CD4-positive, alpha-beta T cell (primary cell): ENCODE measurements at regions not wholly inside any gene's neighbourhood (a gene's known extent, or its start where the extent isn't known, plus 50 kb on each side); places are given as distances from the start of the nearest gene placed in this dataset.

Experiments
- ATAC-seq: fragments of 200-7000 bp; cut with Tn5 transposase; one replicate; pipeline ENCODE4 v1.10.0; 2022; ENCODE audit warnings: mild to moderate bottlenecking; ENCODE audit not compliant: poor library complexity
- CTCF ChIA-PET: fragments of 350-600 bp; sonication (Branson Sonifier 250); formaldehyde crosslinking; loops from one replicate; lab custom pipeline; 2021; ENCODE audit warnings: antibody characterized with exemption, inconsistent platforms; lab: Charles Lee
- POLR2A ChIA-PET: fragments of 350-600 bp; sonication (Branson Sonifier 250); formaldehyde crosslinking; loops from one replicate; lab custom pipeline; 2021; ENCODE audit warnings: antibody characterized with exemption, inconsistent platforms; lab: Charles Lee
- DNase-seq, 14 experiments: peaks; one replicate each; pipeline ENCODE4 v3.0.0-alpha.2; 2013 to 2020; ENCODE audit warnings: mixed read lengths in 2 of 14
- H3K27ac ChIP-seq, 2 donors: one replicate each; pipeline versions ENCODE4 v1.5.1 to v1.7.0; 2013; ENCODE audit warnings: low read length in 2 of 2, low read depth in 1 of 2, mild to moderate bottlenecking in 1 of 2
- H3K27me3 ChIP-seq, 2 experiments: 1 replicate in 1 of 2; 2 replicates in 1 of 2; pipeline versions ENCODE4 v1.6.1 to v1.7.0; 2013; ENCODE audit warnings: low read length in 2 of 2, control low read depth in 1 of 2, mild to moderate bottlenecking in 1 of 2, moderate library complexity in 1 of 2; ENCODE audit not compliant: insufficient read depth in 2 of 2, control insufficient read depth in 1 of 2
- H3K36me3 ChIP-seq: one replicate; pipeline ENCODE4 v1.6.1; 2013; ENCODE audit warnings: low read length, control low read depth; ENCODE audit not compliant: insufficient read depth
- H3K4me1 ChIP-seq: one replicate; pipeline ENCODE4 v1.6.1; 2013; ENCODE audit warnings: low read length, control low read depth; ENCODE audit not compliant: insufficient read depth
- H3K4me3 ChIP-seq: one replicate; pipeline ENCODE4 v1.5.1; 2013; ENCODE audit warnings: mild to moderate bottlenecking, low read length, moderate library complexity
- H3K9me3 ChIP-seq, 2 experiments: 1 replicate in 1 of 2; 2 replicates in 1 of 2; pipeline versions ENCODE4 v1.6.1 to v1.7.0; 2013; ENCODE audit warnings: low read length in 2 of 2, mild to moderate bottlenecking in 2 of 2, control low read depth in 1 of 2, moderate library complexity in 1 of 2; ENCODE audit not compliant: control insufficient read depth in 1 of 2, insufficient read depth in 1 of 2
- H3K27ac Mint-ChIP-seq: one replicate; pipeline ENCODE4 v1.8.0; 2020; ENCODE audit warnings: mixed read lengths
- H3K27me3 Mint-ChIP-seq: one replicate; pipeline ENCODE4 v1.8.0; 2021; ENCODE audit warnings: mixed read lengths
- H3K36me3 Mint-ChIP-seq: one replicate; pipeline ENCODE4 v1.8.0; 2021; ENCODE audit warnings: low read depth, mixed read lengths
- H3K4me1 Mint-ChIP-seq: one replicate; pipeline ENCODE4 v1.8.0; 2021; ENCODE audit warnings: low read depth, mixed read lengths
- H3K4me3 Mint-ChIP-seq: one replicate; pipeline ENCODE4 v1.8.0; 2020; ENCODE audit warnings: mild to moderate bottlenecking, mixed read lengths
- H3K9me3 Mint-ChIP-seq: one replicate; pipeline ENCODE4 v1.8.0; 2020; ENCODE audit warnings: mixed read lengths
- CTCF ChIP-seq: fragments of 200-600 bp; IDR thresholded peaks from one replicate; pipeline ENCODE4 v1.8.0; 2022; ENCODE audit warnings: antibody characterized with exemption, mild to moderate bottlenecking
- intact Hi-C, 2 experiments: fragments of 100-400 bp; cut with DNase I in 1 of 2; cut with micrococcal nuclease in 1 of 2; formaldehyde crosslinking; loops; one replicate each; pipeline versions ENCODE4 v1.15.1 to v1.9.0; 2023 to 2025; cut with DNase I, micrococcal nuclease

GRCh38 chr12:90659060-90659459 lies 295.9 kb downstream of the CCER1 start:
- Mint-ChIP-seq H3K4me3 (no peak overlapping the region), H3K36me3 (no peaks in the 10 kb centered on the region), H3K27ac (no peak overlapping the region), H3K27me3 (no peaks in the 10 kb centered on the region), H3K4me1 (no peaks in the 10 kb centered on the region), H3K9me3 (no peaks in the 10 kb centered on the region)
- no peak for TF ChIP-seq CTCF
- no peak for ATAC-seq
- POLR2A ChIA-PET = no interaction called here
- Histone ChIP-seq H3K4me1 (no peaks in the 10 kb centered on the region), H3K9me3 (no peaks in the 10 kb centered on the region), H3K4me3 (no peak overlapping the region), H3K27me3 (no peaks in the 10 kb centered on the region), H3K36me3 (no peaks in the 10 kb centered on the region), H3K27ac (no peak overlapping the region)
- no peak for DNase-seq
- CTCF ChIA-PET = no interaction called here
- intact Hi-C loops = no loop called here

GRCh38 chr12:90653040-90653439 lies 301.9 kb downstream of the CCER1 start:
- H3K4me3 ChIP-seq = no peak overlapping the region
- no peaks in the 10 kb centered on the region for H3K4me1 ChIP-seq
- Mint-ChIP-seq H3K36me3 (no peaks in the 10 kb centered on the region), H3K27ac (no peak overlapping the region), H3K4me3 (no peak overlapping the region), H3K9me3 (no peaks in the 10 kb centered on the region), H3K27me3 (peaks cover 4% of the 10 kb centered on the region), H3K4me1 (no peaks in the 10 kb centered on the region)
- intact Hi-C loops = no loop called here
- DNase-seq = no peak
- ATAC-seq = no peak
- CTCF ChIA-PET = no interaction called here
- POLR2A ChIA-PET = no interaction called here
- H3K9me3 ChIP-seq = no peaks in the 10 kb centered on the region
- H3K36me3 ChIP-seq = no peaks in the 10 kb centered on the region
- no peak for TF ChIP-seq CTCF
- no peak overlapping the region for H3K27ac ChIP-seq
- H3K27me3 ChIP-seq = no peaks in the 10 kb centered on the region

- Histone ChIP-seq H3K27ac (no peak overlapping the region), H3K4me1 (no peaks in the 10 kb centered on the region), H3K4me3 (no peak overlapping the region), H3K27me3 (no peaks in the 10 kb centered on the region), H3K9me3 (no peaks in the 10 kb centered on the region), H3K36me3 (no peaks in the 10 kb centered on the region)
- ChIA-PET POLR2A (no interaction called here), CTCF (no interaction called here)
- no peak overlapping the region for H3K4me3 Mint-ChIP-seq
- no peaks in the 10 kb centered on the region for H3K4me1 Mint-ChIP-seq
- H3K36me3 Mint-ChIP-seq = no peaks in the 10 kb centered on the region
- intact Hi-C loops = no loop called here
- no peaks in the 10 kb centered on the region for H3K9me3 Mint-ChIP-seq
- H3K27me3 Mint-ChIP-seq = peaks cover 4% of the 10 kb centered on the region
- no peak for ATAC-seq
- TF ChIP-seq CTCF = no peak
- H3K27ac Mint-ChIP-seq = no peak overlapping the region
- no peak for DNase-seq
Measured at GRCh38 chr12:90652280-90652679, 302.7 kb downstream of the CCER1 start.
